Karpas-422 (cell line): ENCODE measurements at regions not wholly inside any gene's neighbourhood (a gene's known extent, or its start where the extent isn't known, plus 50 kb on each side); places are given as distances from the start of the nearest gene placed in this dataset.

Source experiments
- DNase-seq: peaks from one replicate; pipeline ENCODE4 v3.0.0-alpha.2; 2015
- H2AFZ ChIP-seq: fragments of 200-600 bp; sonication (generic); 2 replicates; pipeline ENCODE4 v1.6.1; 2014; ENCODE audit warnings: antibody characterized with exemption, low read length, mixed read lengths
- H3K27ac ChIP-seq: fragments of 200-600 bp; sonication (generic); 2 replicates; pipeline ENCODE4 v1.5.1; 2014; ENCODE audit warnings: mild to moderate bottlenecking, low read length, moderate library complexity
- H3K27me3 ChIP-seq: fragments of 200-600 bp; sonication (generic); 2 replicates; pipeline ENCODE4 v1.6.1; 2014; ENCODE audit warnings: low read length, mixed read lengths
- H3K36me3 ChIP-seq: fragments of 200-600 bp; sonication (generic); 2 replicates; pipeline ENCODE4 v1.6.1; 2014; ENCODE audit warnings: low read length, mixed read lengths; ENCODE audit not compliant: insufficient read depth
- H3K4me1 ChIP-seq: fragments of 200-600 bp; sonication (generic); 2 replicates; pipeline ENCODE4 v1.6.1; 2014; ENCODE audit warnings: mild to moderate bottlenecking, low read length, mixed read lengths
- H3K4me2 ChIP-seq: fragments of 200-600 bp; sonication (generic); 2 replicates; pipeline ENCODE4 v1.6.1; 2014; ENCODE audit warnings: low read length, low read depth, mild to moderate bottlenecking; ENCODE audit not compliant: poor library complexity, severe bottlenecking
- H3K4me3 ChIP-seq: fragments of 200-600 bp; sonication (generic); 2 replicates; pipeline ENCODE4 v1.5.1; 2014; ENCODE audit warnings: mild to moderate bottlenecking, antibody characterized with exemption, low read length, mixed read lengths
- H3K79me2 ChIP-seq: fragments of 200-600 bp; sonication (generic); 2 replicates; pipeline ENCODE4 v1.6.1; 2014; ENCODE audit warnings: mild to moderate bottlenecking, low read length, mixed read lengths
- H3K9ac ChIP-seq: fragments of 200-600 bp; sonication (generic); 2 replicates; pipeline ENCODE4 v1.6.0; 2014; ENCODE audit warnings: low read length
- H3K9me2 ChIP-seq: fragments of 200-600 bp; sonication (generic), shearing (Covaris generic); replicated peaks from 2 replicates; pipeline ENCODE4 v1.6.0; 2014; ENCODE audit warnings: mild to moderate bottlenecking, low read length, moderate library complexity; ENCODE audit not compliant: insufficient read depth
- H3K9me3 ChIP-seq: fragments of 300-700, 200-600 bp; sonication (generic); 2 replicates; pipeline ENCODE4 v1.6.1; 2014; ENCODE audit warnings: low read length, mixed read lengths
- H4K20me1 ChIP-seq: fragments of 200-600 bp; sonication (generic); 2 replicates; pipeline ENCODE4 v1.6.1; 2014; ENCODE audit warnings: mild to moderate bottlenecking, antibody characterized with exemption, low read length, low read depth; ENCODE audit not compliant: insufficient read depth

GRCh38 chr1:14064649-14065442 is 364.9 kb downstream of the PRDM2 start:
- DNase-seq, result no peak
- no peaks in the 10 kb centered on the region for H3K9me3 ChIP-seq
- no peak overlapping the region for H3K27ac ChIP-seq
- H4K20me1 ChIP-seq, result no peaks in the 10 kb centered on the region
- no peak overlapping the region for H3K9ac ChIP-seq
- H3K4me2 ChIP-seq, result no peak overlapping the region
- H2AFZ ChIP-seq, result no peak overlapping the region
- no peak overlapping the region for H3K4me3 ChIP-seq
- H3K27me3 ChIP-seq, result no peaks in the 10 kb centered on the region
- H3K36me3 ChIP-seq, result no peaks in the 10 kb centered on the region
- H3K4me1 ChIP-seq, result no peaks in the 10 kb centered on the region
- no peaks in the 10 kb centered on the region for H3K9me2 ChIP-seq
- H3K79me2 ChIP-seq, result no peaks in the 10 kb centered on the region

- H4K20me1 ChIP-seq, result no peaks in the 10 kb centered on the region
- H3K79me2 ChIP-seq, result no peaks in the 10 kb centered on the region
- H3K4me3 ChIP-seq, result no peak overlapping the region
- no peaks in the 10 kb centered on the region for H3K4me1 ChIP-seq
- H3K9me2 ChIP-seq, result no peaks in the 10 kb centered on the region
- no peak overlapping the region for H3K9ac ChIP-seq
- no peak overlapping the region for H3K4me2 ChIP-seq
- no peak overlapping the region for H3K27ac ChIP-seq
- DNase-seq, result no peak
- H3K27me3 ChIP-seq, result no peaks in the 10 kb centered on the region
- no peaks in the 10 kb centered on the region for H3K9me3 ChIP-seq
- H2AFZ ChIP-seq, result no peak overlapping the region
- no peaks in the 10 kb centered on the region for H3K36me3 ChIP-seq
These were observed 365.5 kb downstream of the PRDM2 start for GRCh38 chr1:14065486-14065885.

GRCh38 chr1:14067036-14067435 is 367.0 kb downstream of the PRDM2 start:
- DNase-seq, result no peak
- no peak overlapping the region for H2AFZ ChIP-seq
- H3K4me1 ChIP-seq, result no peaks in the 10 kb centered on the region
- no peak overlapping the region for H3K4me3 ChIP-seq
- H3K36me3 ChIP-seq, result no peaks in the 10 kb centered on the region
- no peaks in the 10 kb centered on the region for H3K9me2 ChIP-seq
- H3K9me3 ChIP-seq, result no peaks in the 10 kb centered on the region
- no peak overlapping the region for H3K4me2 ChIP-seq
- H3K27me3 ChIP-seq, result no peaks in the 10 kb centered on the region
- no peak overlapping the region for H3K9ac ChIP-seq
- H3K27ac ChIP-seq, result no peak overlapping the region
- no peaks in the 10 kb centered on the region for H4K20me1 ChIP-seq
- H3K79me2 ChIP-seq, result no peaks in the 10 kb centered on the region

GRCh38 chr1:14067711-14068110 is 367.7 kb downstream of the PRDM2 start:
- DNase-seq, result no peak

GRCh38 chr1:14071581-14071980 is 371.6 kb downstream of the PRDM2 start:
- no peak overlapping the region for H3K4me3 ChIP-seq
- H2AFZ ChIP-seq, result no peak overlapping the region
- no peaks in the 10 kb centered on the region for H3K4me1 ChIP-seq
- no peaks in the 10 kb centered on the region for H4K20me1 ChIP-seq
- H3K27ac ChIP-seq, result no peak overlapping the region
- no peaks in the 10 kb centered on the region for H3K79me2 ChIP-seq
- H3K36me3 ChIP-seq, result no peaks in the 10 kb centered on the region
- no peaks in the 10 kb centered on the region for H3K9me2 ChIP-seq
- H3K27me3 ChIP-seq, result no peaks in the 10 kb centered on the region
- H3K9me3 ChIP-seq, result no peaks in the 10 kb centered on the region
- no peak overlapping the region for H3K9ac ChIP-seq
- no peak for DNase-seq
- no peak overlapping the region for H3K4me2 ChIP-seq

More at GRCh38 chr1:14067711-14068110, 367.7 kb downstream of the PRDM2 start:
- no peaks in the 10 kb centered on the region for H3K79me2 ChIP-seq
- no peak overlapping the region for H3K27ac ChIP-seq
- no peaks in the 10 kb centered on the region for H3K27me3 ChIP-seq
- no peak overlapping the region for H3K4me3 ChIP-seq
- H3K9ac ChIP-seq, result no peak overlapping the region
- H2AFZ ChIP-seq, result no peak overlapping the region
- H4K20me1 ChIP-seq, result no peaks in the 10 kb centered on the region
- no peaks in the 10 kb centered on the region for H3K36me3 ChIP-seq
- no peaks in the 10 kb centered on the region for H3K9me2 ChIP-seq
- H3K4me1 ChIP-seq, result no peaks in the 10 kb centered on the region
- no peak overlapping the region for H3K4me2 ChIP-seq
- H3K9me3 ChIP-seq, result no peaks in the 10 kb centered on the region

DNA sequence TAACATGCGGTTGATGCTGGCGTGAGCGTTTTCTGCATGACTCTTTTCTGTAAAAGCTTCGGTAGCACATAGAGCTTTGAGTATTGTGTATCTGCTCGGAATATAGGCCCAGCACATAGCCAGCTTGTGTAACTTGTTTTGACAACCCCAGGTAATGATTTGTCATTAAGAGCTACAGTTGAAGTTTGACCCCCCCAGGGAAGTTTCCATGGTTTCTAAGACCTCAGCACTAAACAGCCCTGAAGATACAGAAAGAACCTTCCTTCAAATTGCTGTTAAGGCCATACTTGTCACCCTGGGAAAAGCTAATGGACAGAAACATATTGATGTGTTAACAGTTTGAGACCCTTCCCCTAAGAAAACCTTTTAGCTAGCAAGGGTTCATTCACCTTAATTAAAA is 380.7 kb downstream of the PRDM2 start:
- Histone ChIP-seq H3K4me2 (no peak overlapping the region), H2AFZ (no peak overlapping the region), H3K79me2 (no peaks in the 10 kb centered on the region), H3K27me3 (no peaks in the 10 kb centered on the region), H3K27ac (no peak overlapping the region), H3K9me3 (no peaks in the 10 kb centered on the region), H3K4me3 (no peak overlapping the region), H3K9me2 (no peaks in the 10 kb centered on the region), H3K9ac (no peak overlapping the region), H4K20me1 (no peaks in the 10 kb centered on the region), H3K4me1 (no peaks in the 10 kb centered on the region), H3K36me3 (no peaks in the 10 kb centered on the region)
- no peak for DNase-seq

DNA sequence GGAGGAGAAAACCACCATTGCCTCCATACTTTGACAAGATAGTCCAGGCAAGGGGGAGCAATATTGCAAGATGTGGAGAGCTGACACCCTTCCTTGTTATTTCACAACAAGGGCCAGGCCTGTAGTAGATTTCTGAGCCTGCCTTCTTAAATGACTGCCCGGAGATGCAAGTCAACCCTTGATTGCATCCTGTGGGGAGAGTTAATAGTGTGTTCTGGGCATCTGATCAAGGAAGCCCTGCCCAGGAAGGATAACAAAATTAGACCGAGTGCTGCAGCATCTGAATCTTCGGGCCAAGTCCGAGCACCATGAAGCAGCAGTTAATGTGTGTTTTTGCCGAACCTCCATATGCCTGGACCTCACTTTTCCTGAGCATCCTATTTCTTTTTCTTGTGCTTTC is 382.3 kb downstream of the PRDM2 start:
- no peak for DNase-seq
- Histone ChIP-seq H3K4me1 (no peaks in the 10 kb centered on the region), H3K9me2 (no peaks in the 10 kb centered on the region), H3K9ac (no peak overlapping the region), H3K27ac (no peak overlapping the region), H3K4me2 (no peak overlapping the region), H3K36me3 (no peaks in the 10 kb centered on the region), H3K27me3 (no peaks in the 10 kb centered on the region), H3K79me2 (no peaks in the 10 kb centered on the region), H3K9me3 (no peaks in the 10 kb centered on the region), H3K4me3 (no peak overlapping the region), H2AFZ (no peak overlapping the region), H4K20me1 (no peaks in the 10 kb centered on the region)

DNA sequence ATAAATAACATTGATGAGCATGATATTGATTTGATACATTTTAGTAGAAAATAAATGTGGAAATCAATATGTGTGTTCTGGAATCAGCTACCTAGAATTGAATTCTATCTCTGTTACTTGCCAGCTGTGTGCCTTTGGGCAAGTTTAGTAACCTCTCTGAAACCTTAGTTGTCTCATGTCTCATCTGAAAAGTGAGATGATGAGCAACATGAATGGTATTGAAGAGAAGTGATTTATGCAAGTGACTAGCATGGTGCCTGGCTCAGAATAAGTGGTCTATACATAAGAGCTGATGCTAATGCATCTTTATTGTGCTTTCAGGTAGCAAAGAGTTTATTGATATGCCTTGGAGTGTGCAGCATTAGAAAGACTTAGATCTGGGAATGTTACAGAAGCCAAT is 383.3 kb downstream of the PRDM2 start:
- no peak overlapping the region for H3K4me2 ChIP-seq
- no peak overlapping the region for H3K27ac ChIP-seq
- H3K9ac ChIP-seq, result no peak overlapping the region
- H3K27me3 ChIP-seq, result no peaks in the 10 kb centered on the region
- no peaks in the 10 kb centered on the region for H3K4me1 ChIP-seq
- DNase-seq, result no peak
- no peaks in the 10 kb centered on the region for H3K36me3 ChIP-seq
- no peak overlapping the region for H2AFZ ChIP-seq
- H3K79me2 ChIP-seq, result no peaks in the 10 kb centered on the region
- no peaks in the 10 kb centered on the region for H4K20me1 ChIP-seq
- no peaks in the 10 kb centered on the region for H3K9me3 ChIP-seq
- H3K9me2 ChIP-seq, result no peaks in the 10 kb centered on the region
- no peak overlapping the region for H3K4me3 ChIP-seq
